HG02840 (cell line): ENCODE measurements at regions not wholly inside any gene's neighbourhood (a gene's known extent, or its start where the extent isn't known, plus 50 kb on each side); places are given as distances from the start of the nearest gene placed in this dataset.

Source experiments
- ATAC-seq: cut with Tn5 transposase; IDR thresholded peaks from one replicate; pipeline ENCODE4 v1.9.1; 2021; ENCODE audit warnings: mild to moderate bottlenecking, moderate library complexity, moderate number of reproducible peaks; ENCODE audit not compliant: unreplicated experiment, low FRiP score

- ATAC-seq: no peak
Measured at GRCh38 chr2:207472343-207473048, 57.3 kb upstream of the CREB1 start.

DNA sequence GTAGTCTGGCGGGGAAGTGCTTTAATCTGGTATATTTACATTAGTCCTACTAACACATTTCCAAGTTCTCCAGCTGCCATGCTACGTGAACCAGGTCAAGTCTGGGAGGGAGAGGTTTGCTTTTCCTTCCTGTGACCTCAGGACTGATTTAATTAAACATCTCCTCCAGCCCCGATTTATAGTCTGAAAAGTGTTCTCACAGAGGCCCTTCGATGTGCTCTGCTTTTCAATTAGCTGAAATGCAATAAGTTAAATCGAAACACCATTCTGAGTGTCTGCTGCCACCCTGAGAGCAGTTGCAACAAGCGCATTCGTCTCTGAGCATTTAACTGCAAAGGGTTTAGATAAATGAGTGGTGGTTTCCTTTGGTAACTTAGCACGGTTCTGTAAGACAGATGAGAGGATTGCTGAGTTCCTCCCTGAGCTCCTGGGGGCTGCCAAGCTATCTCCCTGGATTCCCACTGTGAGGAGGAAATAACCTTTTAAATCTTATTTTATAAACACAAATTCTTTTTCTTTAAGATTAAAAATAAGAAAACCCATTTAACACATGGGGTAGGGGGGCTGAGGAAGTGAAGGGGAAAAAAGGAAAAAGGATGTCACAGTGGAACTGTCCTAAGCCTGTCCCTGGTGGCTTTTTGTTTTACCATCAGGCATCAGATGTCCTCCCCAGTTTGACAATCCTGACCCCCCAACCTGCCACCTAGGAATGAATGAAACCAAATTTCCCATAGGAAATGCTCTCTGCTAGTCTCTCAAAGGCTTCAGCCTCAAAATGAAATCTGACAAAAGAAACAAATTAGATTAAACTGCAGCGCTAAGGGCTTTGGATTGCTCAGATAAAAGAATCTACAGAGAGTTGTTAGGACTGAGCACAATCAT, 56.5 kb upstream of the CREB1 start:
- no peak for ATAC-seq

DNA sequence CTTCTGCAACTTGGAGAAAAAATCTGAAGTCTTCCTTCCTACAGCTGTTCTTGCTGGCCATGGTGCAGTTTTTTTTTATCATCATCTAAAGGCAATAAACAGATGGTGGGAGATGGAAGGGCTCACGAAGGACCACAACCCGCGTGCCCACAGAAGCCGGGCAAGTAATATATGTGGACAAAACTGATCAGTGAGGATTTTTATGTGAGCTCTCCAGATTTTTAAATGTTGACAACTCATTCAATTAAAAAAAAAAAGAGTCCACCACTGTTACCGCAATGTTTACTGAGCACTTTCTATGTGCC, 55.9 kb upstream of the CREB1 start:
- no peak for ATAC-seq

DNA sequence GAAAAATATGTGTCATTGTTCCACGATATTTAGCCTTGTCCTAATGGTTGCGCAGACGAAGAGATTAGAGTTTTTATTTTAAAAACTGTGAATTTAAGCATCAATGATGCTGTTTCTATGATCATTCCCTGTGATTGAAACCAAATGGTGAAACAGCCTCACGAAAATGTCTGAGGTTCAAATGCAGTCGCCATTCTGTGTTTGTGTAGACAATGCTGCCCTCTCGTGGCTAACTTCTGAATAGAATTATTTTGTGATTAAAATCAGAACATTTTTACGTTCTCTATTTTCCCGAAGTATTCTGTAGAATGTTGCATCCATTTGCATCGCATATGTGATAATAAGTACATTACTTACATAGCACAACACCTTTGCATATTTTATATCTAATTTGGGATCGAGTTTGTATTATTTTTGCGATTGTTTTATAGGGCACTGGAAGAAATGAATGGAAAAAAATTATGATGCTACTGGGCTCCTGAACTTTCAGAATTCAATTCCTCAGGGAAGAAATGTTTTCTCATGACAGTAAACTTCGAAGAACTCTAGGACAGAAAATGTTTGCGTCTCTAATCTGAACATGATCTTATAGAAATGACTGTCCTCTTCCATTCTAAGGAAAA, 54.8 kb upstream of the CREB1 start:
- ATAC-seq: no peak

DNA sequence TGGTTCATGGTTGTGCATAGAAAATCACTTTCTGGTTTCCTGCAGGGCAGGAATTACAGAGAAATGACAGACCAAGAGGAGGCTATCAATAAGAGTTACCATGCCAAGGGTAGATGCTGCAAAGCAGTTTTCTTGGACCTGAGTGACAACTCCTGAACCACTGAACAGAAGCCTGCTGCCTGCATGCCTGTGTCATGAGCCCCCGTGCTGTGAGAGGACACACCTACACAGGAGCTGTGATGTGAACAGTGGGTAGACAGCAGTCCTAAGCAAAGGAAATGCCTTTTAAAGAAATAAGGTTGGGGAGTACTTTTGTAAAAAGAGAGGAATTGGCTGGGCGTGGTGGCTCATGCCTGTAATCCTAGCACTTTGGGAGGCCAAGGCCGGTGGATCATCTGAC, 54.2 kb upstream of the CREB1 start:
- ATAC-seq: no peak

DNA sequence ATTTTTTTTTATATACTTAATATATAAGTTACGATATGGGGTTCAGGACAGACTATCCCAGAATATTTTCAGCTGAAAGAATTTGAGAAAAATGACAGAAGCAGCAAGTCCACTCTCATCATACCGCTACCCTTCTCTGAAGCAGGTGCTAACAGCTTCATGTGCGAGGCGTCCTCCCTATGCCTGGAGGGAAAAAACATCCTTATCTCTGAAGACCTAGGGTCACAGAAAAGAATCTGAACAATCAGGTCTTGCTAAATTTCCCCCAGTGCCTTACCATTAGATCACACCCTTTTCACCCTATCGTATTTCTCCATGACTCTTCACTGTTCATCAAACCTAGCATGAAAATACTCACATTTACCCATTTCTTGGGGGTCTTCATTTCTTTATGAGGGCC, 51.9 kb upstream of the CREB1 start:
- ATAC-seq: no peak

DNA sequence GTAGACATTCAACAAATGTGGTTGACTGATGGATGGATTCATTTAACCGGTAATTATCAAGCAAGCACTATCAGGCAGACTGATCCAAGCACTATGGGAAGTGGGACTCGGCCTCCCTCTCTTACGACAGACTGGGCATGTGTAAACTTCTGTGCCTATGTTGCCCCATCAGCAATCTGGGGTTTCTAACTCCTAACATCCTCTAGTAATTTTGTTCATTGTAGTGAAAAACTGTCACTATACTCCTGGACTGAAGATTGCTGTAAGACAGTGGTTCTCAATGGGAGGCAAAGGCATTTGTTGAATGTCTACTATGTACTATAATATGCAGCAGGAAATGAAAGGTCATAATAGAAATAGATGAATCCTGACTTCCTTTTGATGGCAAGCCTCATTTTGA, 51.2 kb upstream of the CREB1 start:
- no peak for ATAC-seq

DNA sequence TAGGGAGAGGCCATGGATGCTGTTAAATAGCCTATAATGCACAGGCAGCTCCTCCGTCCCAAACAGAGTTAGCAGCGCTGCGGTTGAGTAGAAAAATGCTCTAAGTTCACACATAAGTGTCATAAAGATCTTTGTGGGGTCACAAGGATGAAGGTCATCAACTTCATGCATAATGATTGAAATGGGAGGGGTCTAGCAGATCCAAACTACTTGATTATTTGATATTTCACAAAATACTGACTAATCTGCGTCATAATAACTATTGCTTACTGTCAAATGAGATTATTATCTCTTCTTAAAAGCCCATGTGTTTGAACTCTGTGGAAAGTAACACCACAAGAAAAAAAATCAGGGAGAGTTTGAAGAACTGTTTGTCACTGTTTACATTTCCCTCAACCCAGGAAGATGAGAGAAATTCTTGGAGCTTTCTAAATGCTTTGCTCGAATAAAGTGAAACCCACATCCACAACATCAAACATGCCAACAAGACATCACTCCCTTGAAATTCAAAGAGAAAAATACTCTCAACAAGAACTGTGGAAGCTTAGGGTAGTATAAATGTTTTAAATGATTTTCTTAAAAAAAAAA, 50.5 kb upstream of the CREB1 start:
- no peak for ATAC-seq
